GM18502 (cell line): ENCODE measurements at regions not wholly inside any gene's neighbourhood (a gene's known extent, or its start where the extent isn't known, plus 50 kb on each side); places are given as distances from the start of the nearest gene placed in this dataset.

ENCODE experiments used
- ATAC-seq: cut with Tn5 transposase; IDR thresholded peaks from one replicate; pipeline ENCODE4 v1.9.1; 2021; ENCODE audit warnings: mild to moderate bottlenecking; ENCODE audit not compliant: unreplicated experiment, poor library complexity

DNA sequence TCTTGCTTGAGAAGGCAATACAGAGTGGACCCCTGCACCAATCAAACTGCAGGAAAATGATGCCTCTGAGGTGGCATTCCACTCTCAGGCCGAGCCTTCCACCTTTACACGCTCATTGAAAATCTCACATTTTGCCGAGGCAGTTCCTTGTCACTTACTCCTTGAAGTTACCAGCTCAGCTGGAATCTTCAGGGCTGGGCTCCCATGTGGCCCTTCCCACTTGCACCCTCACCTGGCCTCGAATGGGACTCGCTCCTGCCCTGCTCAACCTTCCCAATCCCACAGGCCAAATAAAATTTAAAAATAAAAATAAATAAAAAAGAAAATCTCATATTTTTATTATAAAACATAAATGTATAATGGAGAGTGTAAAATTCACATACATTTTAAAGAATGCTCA, 790.7 kb upstream of the COBL start:
- ATAC-seq = no peak

DNA sequence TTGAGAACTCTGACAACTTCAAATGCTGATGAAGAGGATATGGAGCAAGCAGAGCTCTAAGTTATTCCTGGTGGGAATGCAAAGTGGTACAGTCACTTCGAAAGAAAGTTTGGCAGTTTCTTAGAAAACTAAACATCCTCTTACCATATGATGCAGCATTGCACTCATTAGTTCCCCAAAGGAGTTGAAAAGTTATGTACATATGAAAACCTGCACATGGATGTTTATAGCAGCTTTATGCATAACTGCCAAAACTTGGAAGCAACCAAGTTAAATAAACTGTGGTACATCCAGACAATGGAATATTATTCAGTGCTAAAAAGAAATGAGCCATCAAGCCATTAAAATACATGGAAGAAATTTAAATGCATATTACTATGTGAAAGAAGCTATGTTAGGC, 779.3 kb upstream of the COBL start:
- no peak for ATAC-seq

GRCh38 chr7:52091996-52092395, 775.4 kb upstream of the COBL start:
- ATAC-seq = no peak

DNA sequence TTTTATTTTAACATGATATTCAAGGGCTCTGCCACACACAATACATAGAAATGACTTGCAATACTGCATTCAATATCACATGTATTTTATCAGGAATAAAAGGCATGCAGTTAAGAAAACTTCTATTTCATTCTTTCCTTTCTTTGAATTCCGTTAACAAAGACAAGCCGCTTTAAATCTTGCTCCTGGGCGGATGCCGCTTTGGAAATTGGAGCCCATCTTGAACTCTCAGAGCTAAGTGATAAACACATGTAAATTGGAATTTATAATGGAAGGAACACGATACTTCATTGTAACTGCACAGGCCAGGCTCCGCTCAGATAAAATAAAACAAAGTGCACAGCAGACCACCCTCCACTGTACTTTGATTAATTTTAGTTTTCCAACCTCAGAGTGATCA, 774.5 kb upstream of the COBL start:
- ATAC-seq = no peak

DNA sequence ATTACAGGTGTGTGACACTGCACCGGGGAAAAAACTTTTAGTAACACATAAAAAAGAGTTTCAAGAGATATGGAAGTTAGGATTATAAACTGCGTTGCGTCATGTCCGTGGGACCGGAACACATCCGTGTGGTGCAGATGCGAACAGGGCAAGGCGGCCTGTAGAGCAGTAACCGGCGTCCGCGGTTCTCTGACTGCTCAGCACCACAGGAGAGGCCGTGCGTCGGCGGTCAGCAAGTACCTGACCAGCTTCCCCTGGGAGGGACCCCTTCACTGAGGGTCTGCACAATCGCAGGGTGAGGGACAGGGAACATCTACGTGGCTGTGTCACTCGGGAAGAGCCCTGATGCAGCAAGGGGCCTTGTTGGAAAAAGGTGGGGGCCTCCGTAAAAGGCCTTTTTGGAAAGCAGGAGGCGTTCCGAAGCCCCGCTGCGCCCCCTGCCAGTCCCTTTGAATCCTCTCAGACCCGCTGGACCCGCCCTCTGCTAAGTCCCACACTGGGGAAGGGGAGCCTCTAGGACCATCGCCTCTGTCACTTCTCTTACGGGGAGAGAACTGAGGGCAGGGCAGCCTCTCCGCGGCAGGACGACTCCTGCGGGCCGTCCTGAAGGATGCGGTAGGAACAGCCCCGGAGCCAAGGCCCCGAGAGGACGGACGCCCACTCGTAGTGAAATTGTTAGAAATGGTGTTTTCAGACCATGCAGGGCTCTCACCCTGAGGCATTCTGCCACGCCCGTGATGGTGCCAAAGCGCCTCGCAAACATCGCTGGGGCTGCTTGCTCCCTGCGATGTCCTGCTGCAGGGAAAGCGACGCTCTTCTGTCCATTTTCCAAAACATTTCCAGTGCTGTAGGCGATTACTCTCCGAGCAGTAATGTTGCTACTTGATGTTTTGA, 771.6 kb upstream of the COBL start:
- ATAC-seq = no peak

- ATAC-seq = no peak
These were observed 769.0 kb upstream of the COBL start for GRCh38 chr7:52085610-52086009.

- ATAC-seq = no peak
These were observed 763.9 kb upstream of the COBL start for GRCh38 chr7:52080493-52080892.

DNA sequence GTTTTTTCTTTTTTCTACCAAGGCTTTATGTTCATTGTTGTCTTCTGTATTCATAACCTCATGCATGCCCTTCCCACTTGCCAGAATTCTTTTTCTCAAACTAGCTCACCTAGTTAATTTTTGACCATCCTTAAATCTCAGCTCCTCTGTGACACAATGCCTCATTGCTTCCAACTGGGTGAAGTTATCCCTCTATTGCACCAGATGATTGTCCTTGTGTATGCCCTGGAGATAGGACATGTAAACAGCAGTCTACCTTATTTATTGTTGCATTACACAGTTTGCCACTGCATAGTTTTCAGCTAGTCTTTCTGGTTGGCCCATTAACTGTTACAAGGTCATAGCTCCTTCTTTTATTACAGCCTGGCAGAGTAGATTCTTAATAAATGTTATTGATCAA, 763.1 kb upstream of the COBL start:
- ATAC-seq = no peak

- no peak for ATAC-seq
These were observed 761.0 kb upstream of the COBL start for GRCh38 chr7:52077571-52077970.

- no peak for ATAC-seq
These were observed 758.3 kb upstream of the COBL start for GRCh38 chr7:52074912-52075311.

- ATAC-seq = no peak
These were observed 757.5 kb upstream of the COBL start for GRCh38 chr7:52074071-52074470.

GRCh38 chr7:52071744-52072143, 755.1 kb upstream of the COBL start:
- ATAC-seq = no peak

GRCh38 chr7:52064493-52064892, 747.9 kb upstream of the COBL start:
- ATAC-seq = no peak

DNA sequence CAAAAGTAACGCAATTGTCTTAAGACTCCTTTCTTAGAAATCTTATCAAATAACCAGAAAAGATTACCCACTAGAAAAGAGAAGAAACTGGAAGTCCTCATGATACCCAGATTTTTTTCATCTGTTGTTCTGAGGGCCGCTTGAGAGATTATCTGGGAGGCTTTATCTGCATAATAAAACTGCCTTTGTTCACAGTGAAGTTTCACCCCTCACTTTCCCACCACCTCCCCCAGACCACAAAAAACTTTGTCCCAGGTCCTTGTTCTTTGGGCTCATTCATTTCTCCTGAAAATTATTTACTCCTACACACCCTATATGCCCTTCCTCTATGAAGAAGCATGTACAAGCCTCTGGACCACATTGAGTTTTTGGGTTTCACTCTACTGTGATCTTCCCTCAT, 745.1 kb upstream of the COBL start:
- no peak for ATAC-seq

GRCh38 chr7:52053525-52053924, 736.9 kb upstream of the COBL start:
- no peak for ATAC-seq

DNA sequence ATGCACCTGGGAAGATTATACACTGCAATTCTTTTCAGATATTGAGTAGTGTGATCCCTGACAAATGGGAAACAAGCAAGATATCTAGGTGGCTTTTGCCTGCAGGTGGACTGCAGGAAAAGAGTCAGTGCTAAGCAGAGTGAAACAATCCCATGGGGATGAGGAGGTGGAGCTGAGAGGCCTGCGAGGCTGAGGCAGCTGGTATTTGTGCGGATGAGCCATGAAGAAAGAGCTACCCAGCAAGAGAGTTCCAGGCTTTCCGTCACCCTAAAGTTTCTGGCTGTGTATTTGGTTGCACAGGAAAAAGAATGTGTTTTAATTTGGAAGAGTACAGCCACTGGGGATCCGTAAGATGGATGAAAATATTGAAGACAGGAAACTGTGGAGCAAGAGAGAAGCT, 714.1 kb upstream of the COBL start:
- no peak for ATAC-seq

DNA sequence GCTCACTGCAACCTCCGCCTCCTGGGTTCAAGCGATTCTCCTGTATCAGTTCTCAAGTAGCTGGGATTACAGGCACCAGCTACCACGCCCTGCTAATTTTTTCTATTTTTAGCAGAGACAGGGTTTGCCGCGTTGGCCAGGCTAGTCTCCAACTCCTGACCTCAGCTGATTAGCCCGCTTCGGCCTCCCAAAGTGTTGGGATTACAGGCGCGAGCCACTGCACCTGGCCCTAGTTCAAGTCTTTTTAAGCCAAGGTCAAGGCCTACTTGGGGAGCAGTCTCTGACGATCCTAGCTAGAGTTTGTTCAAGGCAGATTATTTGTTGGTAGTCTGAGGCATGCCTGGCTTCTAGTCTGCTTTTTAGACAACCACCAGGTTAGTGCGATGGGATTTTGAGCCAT, 709.5 kb upstream of the COBL start:
- no peak for ATAC-seq

DNA sequence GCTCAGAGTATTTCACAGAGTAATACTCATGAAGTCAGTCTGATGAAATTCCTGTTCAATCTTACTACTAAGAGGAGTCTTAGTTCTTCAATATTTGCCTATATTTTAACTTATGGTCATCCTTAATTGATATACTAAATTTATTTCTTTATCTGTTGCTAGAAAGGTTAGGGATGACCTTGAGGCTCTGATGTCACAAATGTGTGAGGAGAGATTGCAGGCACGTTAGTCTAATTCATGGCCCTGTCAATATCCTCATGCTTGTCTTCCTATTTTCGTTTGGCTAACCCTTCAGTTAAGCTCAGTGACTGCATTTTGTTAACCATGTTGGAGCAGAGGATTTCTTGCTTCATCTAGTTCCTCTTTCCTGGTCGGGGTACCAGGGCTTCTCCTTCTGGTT, 704.7 kb upstream of the COBL start:
- ATAC-seq = no peak

- ATAC-seq = no peak
These were observed 702.1 kb upstream of the COBL start for GRCh38 chr7:52018680-52019054.

GRCh38 chr7:52017802-52018679, 701.4 kb upstream of the COBL start:
- no peak for ATAC-seq

GRCh38 chr7:52009181-52009580, 692.6 kb upstream of the COBL start:
- no peak for ATAC-seq

DNA sequence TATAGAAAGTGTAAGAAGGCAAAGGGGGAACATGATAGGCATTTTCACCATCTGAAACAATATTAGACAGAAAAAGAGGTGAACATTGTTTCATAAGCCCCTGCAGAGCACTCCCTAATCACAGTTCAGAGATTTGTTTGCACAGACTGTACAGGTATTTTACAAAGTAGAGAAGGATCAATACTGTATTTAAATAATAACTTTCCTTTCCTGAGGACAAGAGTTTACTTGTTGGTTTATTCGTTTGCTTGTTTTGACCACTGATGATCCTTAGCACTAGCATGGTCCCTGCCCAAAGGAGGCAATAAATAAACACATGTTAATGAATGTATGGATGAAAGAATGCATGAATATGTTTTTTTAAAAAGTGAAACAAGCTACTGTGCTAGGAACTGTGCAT, 690.1 kb upstream of the COBL start:
- ATAC-seq = no peak
